HUES48 (cell line): ENCODE measurements at regions not wholly inside any gene's neighbourhood (a gene's known extent, or its start where the extent isn't known, plus 50 kb on each side); places are given as distances from the start of the nearest gene placed in this dataset.
"Not testable (repeated sequence)": the region's sequence is repeated elsewhere in the genome, so short reads cannot be mapped to it uniquely, and the experiment has no call there.

Experiments
- H3K27ac ChIP-seq: one replicate; pipeline ENCODE4 v1.7.0; 2013; ENCODE audit warnings: low read depth, low read length, inconsistent platforms
- H3K27me3 ChIP-seq: 2 replicates; pipeline ENCODE4 v1.6.1; 2013; ENCODE audit warnings: mild to moderate bottlenecking, low read length; ENCODE audit not compliant: control insufficient read depth, insufficient read depth
- H3K36me3 ChIP-seq: 2 replicates; pipeline ENCODE4 v1.6.1; 2013; ENCODE audit warnings: low read length; ENCODE audit not compliant: control insufficient read depth, insufficient read depth
- H3K4me1 ChIP-seq: 2 replicates; pipeline ENCODE4 v1.6.1; 2013; ENCODE audit warnings: mild to moderate bottlenecking, low read length; ENCODE audit not compliant: control insufficient read depth, insufficient read depth
- H3K4me3 ChIP-seq: 2 replicates; pipeline ENCODE4 v1.5.1; 2013; ENCODE audit warnings: mild to moderate bottlenecking, low read depth, low read length
- H3K9ac ChIP-seq: 2 replicates; pipeline ENCODE4 v1.6.1; 2013; ENCODE audit warnings: mild to moderate bottlenecking, low read depth, low read length, moderate library complexity
- H3K9me3 ChIP-seq: 2 replicates; pipeline ENCODE4 v1.6.1; 2013; ENCODE audit warnings: low read length; ENCODE audit not compliant: control insufficient read depth, insufficient read depth

GRCh38 chr16:29182940-29183868, 198.4 kb downstream of the LAT start:
- not testable (repeated sequence) for H3K9me3 ChIP-seq, H3K36me3 ChIP-seq, H3K4me1 ChIP-seq, H3K27me3 ChIP-seq, H3K4me3 ChIP-seq, H3K27ac ChIP-seq, H3K9ac ChIP-seq

GRCh38 chr16:29182501-29182900, 197.6 kb downstream of the LAT start:
- Histone ChIP-seq H3K27me3 (no peaks in the 10 kb centered on the region), H3K9ac (no peak overlapping the region), H3K4me1 (no peaks in the 10 kb centered on the region), H3K36me3 (no peaks in the 10 kb centered on the region), H3K27ac (no peak overlapping the region), H3K4me3 (no peak overlapping the region), H3K9me3 (no peaks in the 10 kb centered on the region)

- H3K4me1 ChIP-seq, H3K4me3 ChIP-seq, H3K36me3 ChIP-seq, H3K9ac ChIP-seq, H3K27ac ChIP-seq, H3K27me3 ChIP-seq, H3K9me3 ChIP-seq: not testable (repeated sequence)
Measured at GRCh38 chr16:29181921-29182411, 197.1 kb downstream of the LAT start.

- not testable (repeated sequence) for H3K36me3 ChIP-seq, H3K4me1 ChIP-seq, H3K9me3 ChIP-seq, H3K27me3 ChIP-seq, H3K9ac ChIP-seq, H3K27ac ChIP-seq, H3K4me3 ChIP-seq
Measured at GRCh38 chr16:29181254-29181780, 196.5 kb downstream of the LAT start.

- H3K4me3 ChIP-seq, H3K36me3 ChIP-seq, H3K27me3 ChIP-seq, H3K27ac ChIP-seq, H3K4me1 ChIP-seq, H3K9ac ChIP-seq, H3K9me3 ChIP-seq: not testable (repeated sequence)
Measured at GRCh38 chr16:29180206-29180600, 195.4 kb downstream of the LAT start.

- H3K4me3 ChIP-seq, H3K4me1 ChIP-seq, H3K27me3 ChIP-seq, H3K9me3 ChIP-seq, H3K27ac ChIP-seq, H3K9ac ChIP-seq, H3K36me3 ChIP-seq: not testable (repeated sequence)
Measured at GRCh38 chr16:29179401-29180205, 194.8 kb downstream of the LAT start.

GRCh38 chr16:29177888-29178726, 193.3 kb downstream of the LAT start:
- H3K27ac ChIP-seq = not testable (repeated sequence)

GRCh38 chr16:29177203-29177887, 192.5 kb downstream of the LAT start:
- H3K27ac ChIP-seq, H3K27me3 ChIP-seq, H3K9ac ChIP-seq, H3K9me3 ChIP-seq, H3K4me3 ChIP-seq, H3K4me1 ChIP-seq, H3K36me3 ChIP-seq: not testable (repeated sequence)

More at GRCh38 chr16:29177888-29178726, 193.3 kb downstream of the LAT start:
- not testable (repeated sequence) for H3K9ac ChIP-seq, H3K4me1 ChIP-seq, H3K27me3 ChIP-seq, H3K9me3 ChIP-seq, H3K4me3 ChIP-seq, H3K36me3 ChIP-seq

GRCh38 chr16:29176822-29177202, 192.0 kb downstream of the LAT start:
- not testable (repeated sequence) for H3K36me3 ChIP-seq, H3K4me3 ChIP-seq, H3K27ac ChIP-seq, H3K27me3 ChIP-seq, H3K9me3 ChIP-seq, H3K4me1 ChIP-seq, H3K9ac ChIP-seq

- H3K4me3 ChIP-seq = not testable (repeated sequence)
Measured at GRCh38 chr16:29176154-29176470, 191.3 kb downstream of the LAT start.

More at GRCh38 chr16:29176154-29176470, 191.3 kb downstream of the LAT start:
- H3K36me3 ChIP-seq, H3K27me3 ChIP-seq, H3K4me1 ChIP-seq, H3K9ac ChIP-seq, H3K9me3 ChIP-seq, H3K27ac ChIP-seq: not testable (repeated sequence)
